Retinal pigment epithelial cell (primary cell): ENCODE measurements at regions not wholly inside any gene's neighbourhood (a gene's known extent, or its start where the extent isn't known, plus 50 kb on each side); places are given as distances from the start of the nearest gene placed in this dataset.
"Not testable (repeated sequence)": the region's sequence is repeated elsewhere in the genome, so short reads cannot be mapped to it uniquely, and the experiment has no call there.

Experiments used
- DNase-seq: peaks from one replicate; pipeline ENCODE4 v3.0.0-alpha.2; 2010; ENCODE audit warnings: low read depth
- H3K4me3 ChIP-seq: 2 replicates; pipeline ENCODE4 v1.5.1; 2011; ENCODE audit warnings: mild to moderate bottlenecking, low read length, control low read depth, moderate library complexity
- TF ChIP-seq, protein P1 (sequence below): conservative IDR thresholded peaks from 2 replicates; pipeline ENCODE4 v1.5.1; 2011; ENCODE audit warnings: low read depth, low read length, control low read depth, inconsistent platforms

DNA sequence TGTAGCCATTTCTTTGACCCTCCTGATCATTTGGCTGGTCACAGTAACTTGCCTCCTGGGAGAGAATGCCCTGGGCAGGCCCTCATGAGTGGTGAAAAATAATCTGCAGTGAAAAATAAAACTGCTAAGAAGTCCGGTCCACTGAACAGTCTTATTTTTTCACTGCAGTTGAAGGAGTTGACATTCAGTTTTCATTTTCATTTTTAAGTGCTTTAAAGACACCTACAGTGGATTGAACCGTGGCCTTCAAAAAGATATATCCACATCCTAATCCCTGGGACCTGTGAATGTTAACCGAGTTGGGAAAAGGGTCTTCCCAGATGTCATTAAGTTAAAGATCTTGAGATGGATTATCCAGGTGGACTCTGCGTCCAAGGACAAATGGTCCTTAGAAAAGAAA, 153.6 kb upstream of the GRK3 start:
- H3K4me3 ChIP-seq, result no peak overlapping the region
- TF ChIP-seq, protein P1, sequence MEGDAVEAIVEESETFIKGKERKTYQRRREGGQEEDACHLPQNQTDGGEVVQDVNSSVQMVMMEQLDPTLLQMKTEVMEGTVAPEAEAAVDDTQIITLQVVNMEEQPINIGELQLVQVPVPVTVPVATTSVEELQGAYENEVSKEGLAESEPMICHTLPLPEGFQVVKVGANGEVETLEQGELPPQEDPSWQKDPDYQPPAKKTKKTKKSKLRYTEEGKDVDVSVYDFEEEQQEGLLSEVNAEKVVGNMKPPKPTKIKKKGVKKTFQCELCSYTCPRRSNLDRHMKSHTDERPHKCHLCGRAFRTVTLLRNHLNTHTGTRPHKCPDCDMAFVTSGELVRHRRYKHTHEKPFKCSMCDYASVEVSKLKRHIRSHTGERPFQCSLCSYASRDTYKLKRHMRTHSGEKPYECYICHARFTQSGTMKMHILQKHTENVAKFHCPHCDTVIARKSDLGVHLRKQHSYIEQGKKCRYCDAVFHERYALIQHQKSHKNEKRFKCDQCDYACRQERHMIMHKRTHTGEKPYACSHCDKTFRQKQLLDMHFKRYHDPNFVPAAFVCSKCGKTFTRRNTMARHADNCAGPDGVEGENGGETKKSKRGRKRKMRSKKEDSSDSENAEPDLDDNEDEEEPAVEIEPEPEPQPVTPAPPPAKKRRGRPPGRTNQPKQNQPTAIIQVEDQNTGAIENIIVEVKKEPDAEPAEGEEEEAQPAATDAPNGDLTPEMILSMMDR, result no peak

DNA sequence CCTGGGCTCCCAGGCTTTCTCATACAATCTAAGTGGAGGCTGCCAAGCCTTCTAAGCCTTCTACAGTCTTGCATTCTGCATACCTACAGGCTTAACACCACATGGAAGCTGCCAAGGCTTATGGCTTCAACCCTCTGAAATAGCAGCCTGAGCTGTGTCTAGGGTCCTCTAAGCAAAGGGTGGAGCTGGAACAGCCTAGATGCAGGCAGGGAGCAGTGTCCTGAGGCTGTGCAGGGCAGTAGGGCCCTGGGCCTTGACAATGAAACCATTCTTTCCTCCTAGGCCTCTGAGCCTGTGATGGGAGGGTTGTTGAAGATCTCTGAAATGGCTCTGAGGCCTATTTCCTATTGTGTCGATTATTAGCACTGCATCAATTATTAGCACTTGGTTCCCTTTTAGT, 150.9 kb upstream of the GRK3 start:
- TF ChIP-seq, protein P1, result no peak
- no peak overlapping the region for H3K4me3 ChIP-seq
- DNase-seq, result no peak

More for the DNA sequence above, 153.6 kb upstream of the GRK3 start:
- DNase-seq, result no peak

DNA sequence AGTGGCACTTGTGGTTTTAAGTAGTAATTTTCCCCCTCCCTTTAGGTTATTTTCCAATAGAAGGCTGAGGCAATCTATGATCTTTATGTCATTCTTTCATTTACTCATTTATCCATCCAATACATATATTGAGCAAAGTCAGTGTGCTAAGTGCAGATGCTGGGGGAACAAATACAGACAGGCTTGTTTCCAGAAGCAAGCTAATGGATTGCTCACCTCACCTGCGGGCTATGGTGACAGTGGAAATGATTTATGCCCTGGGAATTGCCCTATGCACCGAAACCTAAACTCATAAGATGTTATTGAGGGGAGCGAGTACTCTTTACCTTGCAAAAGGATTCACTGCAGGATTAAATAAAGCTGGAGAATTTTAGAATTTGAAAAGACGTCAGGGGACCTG, 148.7 kb upstream of the GRK3 start:
- not testable (repeated sequence) for H3K4me3 ChIP-seq, DNase-seq

DNA sequence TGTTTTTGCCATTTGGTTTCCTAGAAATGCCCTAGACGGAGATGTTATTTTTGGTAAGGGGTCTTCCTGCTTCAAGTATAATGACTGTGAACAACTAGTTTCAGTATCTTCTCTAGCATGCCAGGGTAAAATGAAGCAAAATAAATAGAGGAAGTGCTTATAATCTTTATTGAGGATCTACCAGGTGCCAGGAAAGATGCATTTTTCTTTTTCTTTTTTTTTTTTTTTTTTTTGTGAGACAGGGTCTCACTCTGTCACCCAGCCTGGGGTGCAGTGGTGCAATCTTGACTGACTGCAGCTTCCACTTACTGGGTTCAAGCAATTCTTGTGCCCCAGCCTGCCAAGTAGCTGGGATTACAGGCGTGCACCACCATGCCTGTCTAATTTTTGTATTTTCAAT, 146.6 kb upstream of the GRK3 start:
- DNase-seq, H3K4me3 ChIP-seq: not testable (repeated sequence)

DNA sequence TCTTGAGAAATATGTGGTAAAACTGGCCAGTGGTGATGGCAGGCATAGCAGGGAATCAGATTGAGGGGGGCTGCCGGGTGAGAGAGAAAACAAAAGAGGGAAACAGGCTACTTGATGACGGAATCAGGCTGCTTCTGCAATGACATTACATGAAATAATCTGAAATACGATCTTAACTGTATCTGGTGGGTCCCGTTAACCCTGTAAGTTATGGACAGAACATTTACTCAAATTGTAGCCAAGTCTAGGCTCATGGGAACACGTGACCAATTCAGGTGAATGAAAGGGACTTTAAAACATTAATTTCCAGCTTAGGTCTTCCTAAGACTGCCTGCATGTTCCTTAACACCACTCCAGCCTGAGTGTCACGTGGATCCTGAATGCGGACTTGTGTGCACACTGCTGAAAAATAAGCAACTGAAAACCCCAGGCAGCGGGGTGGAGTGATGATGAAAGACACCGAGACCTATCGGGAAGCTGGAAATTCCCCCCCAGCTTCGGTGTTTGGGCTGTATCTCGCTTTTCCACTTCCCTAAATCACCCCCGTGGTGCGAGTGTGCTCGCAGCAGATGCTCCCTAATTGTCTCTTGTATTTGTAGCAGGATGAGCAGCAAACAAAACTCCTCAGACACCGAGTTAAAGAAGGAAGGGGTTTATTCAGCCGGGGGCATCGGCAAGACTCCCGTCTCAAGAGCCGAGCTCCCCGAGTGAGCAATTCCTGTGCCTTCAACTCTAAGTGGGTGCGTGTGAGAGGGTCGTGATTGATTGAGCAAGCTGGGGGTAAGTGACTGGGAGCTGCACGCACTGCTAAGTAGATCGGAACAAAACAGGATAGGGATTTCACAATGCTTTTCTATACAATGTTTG, 145.0 kb upstream of the GRK3 start:
- no peak for DNase-seq
- TF ChIP-seq, protein P1, result no peak
- no peak overlapping the region for H3K4me3 ChIP-seq

DNA sequence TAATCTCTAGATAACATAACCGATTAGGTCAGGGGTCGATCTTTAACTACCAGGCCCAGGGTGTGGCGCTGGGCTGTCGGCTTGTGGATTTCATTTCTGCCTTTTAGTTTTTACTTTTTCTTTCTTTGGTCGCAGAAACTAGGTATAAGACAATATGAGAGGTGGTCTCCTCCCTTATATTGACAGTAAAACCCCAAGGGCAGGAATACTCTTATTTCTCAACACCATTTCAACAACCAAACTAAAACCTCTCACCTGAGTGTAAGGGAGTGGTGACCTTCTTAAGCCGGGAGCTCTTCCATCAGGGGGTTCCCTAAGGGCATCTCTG, 144.4 kb upstream of the GRK3 start:
- not testable (repeated sequence) for DNase-seq, H3K4me3 ChIP-seq

DNA sequence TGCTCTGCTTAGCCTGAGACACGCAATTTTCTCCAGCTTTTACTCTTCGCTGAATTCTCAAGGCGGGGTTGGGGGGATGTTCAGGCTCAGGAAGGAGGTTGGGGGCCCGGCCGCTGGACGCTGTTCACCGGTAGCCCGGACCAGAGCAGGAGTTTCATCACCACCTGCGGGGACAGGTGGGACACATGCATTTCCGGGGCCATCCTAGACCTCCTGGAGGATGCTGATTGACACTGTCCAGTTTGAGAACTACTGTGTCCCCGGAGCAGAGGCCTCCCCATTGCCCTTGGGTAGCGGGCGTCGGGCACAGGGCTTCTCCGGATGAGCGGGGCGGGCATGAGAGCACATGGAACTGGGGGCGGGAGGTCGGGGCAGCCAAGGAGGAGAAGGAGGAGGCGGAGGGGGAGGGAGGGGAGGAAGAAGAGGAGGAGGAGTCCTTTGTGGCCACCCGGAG, 144.0 kb upstream of the GRK3 start:
- no peak for DNase-seq
- TF ChIP-seq, protein P1, result no peak
- H3K4me3 ChIP-seq, result no peak overlapping the region

DNA sequence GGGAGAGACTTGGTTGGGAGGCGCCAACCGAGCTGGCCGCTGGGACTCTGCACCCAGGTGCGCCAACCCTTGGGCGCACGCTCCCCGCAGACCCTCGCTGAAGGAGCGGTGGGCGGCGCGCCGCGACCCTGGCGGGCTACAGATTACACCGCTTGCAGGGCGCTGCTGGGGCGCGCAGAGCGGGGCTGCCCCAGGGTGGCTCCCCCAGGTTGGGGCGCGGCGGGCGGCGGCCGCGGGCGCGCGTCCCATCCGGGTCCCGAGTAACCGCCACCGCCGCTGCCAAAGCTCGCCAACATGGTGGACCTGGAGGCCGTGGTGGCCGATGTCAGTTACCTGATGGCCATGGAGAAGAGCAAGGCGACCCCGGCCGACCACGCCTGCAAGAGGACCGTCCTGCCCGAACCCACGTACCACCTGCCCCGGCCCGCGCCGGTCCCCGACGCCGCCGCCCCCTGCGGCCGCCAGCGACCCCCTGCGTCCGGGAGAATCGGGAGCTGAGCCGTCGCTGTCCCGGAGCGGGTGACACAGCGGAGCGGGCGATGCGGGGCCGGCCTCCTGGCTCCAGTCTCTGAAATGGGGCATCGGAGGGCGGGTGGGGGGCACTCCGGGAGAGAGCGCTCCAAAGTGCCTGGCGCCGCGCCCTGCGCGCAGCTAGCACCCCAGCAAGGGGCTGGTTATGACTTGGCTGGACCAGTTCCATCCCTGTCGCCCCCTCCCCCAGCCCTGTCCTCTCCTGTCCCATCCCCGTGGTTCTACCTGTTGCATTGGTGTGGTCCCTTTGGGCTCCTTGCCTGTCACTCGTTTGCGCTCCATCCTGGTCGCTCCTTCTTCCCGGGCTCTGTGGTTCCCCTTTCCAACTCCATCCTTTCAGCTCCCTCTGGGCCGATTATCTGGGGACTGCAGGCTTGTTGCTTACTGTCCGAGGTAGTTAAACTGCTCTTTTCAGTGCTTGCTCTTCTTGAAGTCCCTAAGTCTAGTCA, 143.3 kb upstream of the GRK3 start:
- no peak for DNase-seq
- TF ChIP-seq, protein P1, result no peak
- H3K4me3 ChIP-seq, result peak overlapping the region; percentile 15
